NT2/D1 (cell line): ENCODE measurements at regions not wholly inside any gene's neighbourhood (a gene's known extent, or its start where the extent isn't known, plus 50 kb on each side); places are given as distances from the start of the nearest gene placed in this dataset.

Experiments
- SUZ12 ChIP-seq: IDR thresholded peaks from 2 replicates; pipeline ENCODE4 v1.6.1; 2011; ENCODE audit not compliant: insufficient read length, insufficient read depth; ENCODE audit errors: extremely low read depth
- YY1 ChIP-seq: IDR thresholded peaks from 2 replicates; pipeline ENCODE4 v1.6.1; 2011; ENCODE audit not compliant: insufficient read length, insufficient read depth

DNA sequence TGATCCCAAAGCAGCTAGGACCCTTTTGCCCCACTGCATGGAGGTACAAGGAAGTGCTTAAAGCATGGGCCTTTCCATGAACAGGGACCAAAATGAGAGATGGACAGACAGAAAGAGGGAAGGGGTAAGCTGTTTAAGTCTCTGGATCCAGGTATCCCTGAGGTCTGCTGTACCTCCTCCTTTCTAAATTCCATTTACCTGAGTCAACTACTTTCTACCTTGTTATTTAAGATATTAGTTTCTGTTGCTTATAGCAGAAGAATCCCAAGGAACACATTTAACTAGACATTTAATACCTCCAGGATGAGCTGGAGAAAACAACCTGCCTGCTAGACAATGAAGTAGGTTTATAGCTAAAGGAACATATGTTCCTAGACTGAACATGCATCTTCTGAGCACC, 157.6 kb upstream of the TMCC3 start:
- TF ChIP-seq YY1, result no peak
- no peak for TF ChIP-seq SUZ12
